HG02885 (cell line): ENCODE measurements at regions not wholly inside any gene's neighbourhood (a gene's known extent, or its start where the extent isn't known, plus 50 kb on each side); places are given as distances from the start of the nearest gene placed in this dataset.

ENCODE experiments used
- ATAC-seq: cut with Tn5 transposase; IDR thresholded peaks from one replicate; pipeline ENCODE4 v1.9.1; 2021; ENCODE audit warnings: mild to moderate bottlenecking; ENCODE audit not compliant: unreplicated experiment, poor library complexity

GRCh38 chr2:199707593-199708185 lies 143.3 kb downstream of the FTCDNL1 start:
- no peak for ATAC-seq

DNA sequence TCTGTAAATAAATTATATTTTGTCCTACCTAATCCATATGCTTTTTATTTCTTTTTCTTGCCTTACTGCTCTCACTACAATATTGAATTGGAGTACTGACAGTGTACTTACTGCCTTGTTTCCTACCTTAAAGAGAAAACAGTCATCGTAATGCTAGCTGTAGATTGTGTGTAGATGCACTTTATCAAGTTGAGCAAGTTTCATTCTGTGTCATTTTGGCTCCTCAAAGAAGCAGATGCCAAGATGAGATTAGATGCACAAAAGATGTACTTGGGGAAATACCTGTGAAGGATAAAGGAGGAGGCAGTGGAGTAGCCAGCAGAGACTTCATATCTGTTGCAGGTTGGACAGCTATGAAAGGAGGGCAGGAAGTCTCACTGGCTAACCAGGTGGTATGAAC lies 145.5 kb downstream of the FTCDNL1 start:
- ATAC-seq: no peak

- peak; percentile 69 for ATAC-seq
Measured at GRCh38 chr2:199704358-199705238, 146.4 kb downstream of the FTCDNL1 start.

GRCh38 chr2:199703199-199703598 lies 147.8 kb downstream of the FTCDNL1 start:
- no peak for ATAC-seq

DNA sequence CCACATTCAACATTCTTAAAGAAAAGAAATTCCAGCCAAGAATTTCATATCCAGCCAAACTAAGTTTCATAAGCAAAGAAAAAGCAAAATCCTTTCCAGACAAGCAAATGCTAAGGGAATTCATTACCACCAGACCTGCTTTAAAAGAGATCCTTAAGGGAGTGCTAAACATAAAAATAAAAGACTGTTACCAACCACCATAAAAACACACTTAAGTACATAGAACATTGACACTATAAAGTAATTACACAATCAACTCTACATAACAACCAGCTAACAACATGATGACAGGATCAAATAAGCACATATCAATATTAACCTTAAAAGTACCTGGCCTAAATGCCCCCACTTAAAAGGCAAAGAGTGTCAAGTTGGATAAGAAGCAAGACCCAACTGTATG lies 153.5 kb downstream of the FTCDNL1 start:
- ATAC-seq: no peak

- no peak for ATAC-seq
Measured at GRCh38 chr2:199696048-199696447, 154.9 kb downstream of the FTCDNL1 start.

- ATAC-seq: no peak
Measured at GRCh38 chr2:199693861-199694260, 157.1 kb downstream of the FTCDNL1 start.

GRCh38 chr2:199692489-199692888 lies 158.5 kb downstream of the FTCDNL1 start:
- no peak for ATAC-seq

GRCh38 chr2:199690225-199690624 lies 160.8 kb downstream of the FTCDNL1 start:
- no peak for ATAC-seq

GRCh38 chr2:199685669-199686068 lies 165.3 kb downstream of the FTCDNL1 start:
- ATAC-seq: no peak

GRCh38 chr2:199684832-199685231 lies 166.2 kb downstream of the FTCDNL1 start:
- no peak for ATAC-seq

GRCh38 chr2:199684168-199684567 lies 166.8 kb downstream of the FTCDNL1 start:
- ATAC-seq: no peak

DNA sequence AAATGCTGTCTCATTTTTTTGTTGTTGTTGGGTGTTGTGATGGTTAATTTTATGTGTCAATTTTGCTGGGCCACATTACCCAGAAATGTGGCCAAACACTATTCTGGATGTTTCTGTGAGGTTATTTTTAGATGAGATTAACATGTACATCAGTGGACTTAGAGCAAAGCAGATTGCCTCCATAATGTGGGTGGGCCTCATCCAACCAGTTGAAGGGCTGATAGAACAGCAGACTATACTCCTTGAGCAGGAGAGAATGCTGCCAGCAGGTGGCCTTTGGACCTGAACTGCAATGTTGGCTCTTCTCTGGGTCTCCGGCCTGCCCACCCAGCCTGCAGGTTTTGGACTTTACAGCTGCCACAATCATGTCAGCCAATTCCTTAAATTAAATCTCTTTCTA lies 169.0 kb downstream of the FTCDNL1 start:
- ATAC-seq: no peak

DNA sequence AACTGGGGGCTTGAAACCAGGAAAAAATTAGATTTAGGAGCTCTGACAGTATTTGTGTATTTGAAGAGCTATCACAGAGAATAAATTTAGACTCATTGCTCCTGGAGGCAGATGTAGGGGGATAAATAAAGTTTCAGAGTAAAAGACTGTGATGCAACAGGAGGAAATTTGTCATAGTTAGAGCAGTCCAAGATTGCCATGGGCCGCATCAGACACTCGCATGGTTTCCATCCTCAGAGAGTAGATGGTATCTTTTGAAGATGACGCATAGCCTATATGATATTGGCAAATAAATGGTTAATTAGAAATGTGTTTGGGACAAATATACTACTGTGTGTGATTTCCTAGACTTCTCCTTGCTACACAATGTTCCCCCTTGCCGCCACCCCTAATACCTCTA lies 170.5 kb downstream of the FTCDNL1 start:
- ATAC-seq: no peak

- no peak for ATAC-seq
Measured at GRCh38 chr2:199679883-199680282, 171.1 kb downstream of the FTCDNL1 start.

DNA sequence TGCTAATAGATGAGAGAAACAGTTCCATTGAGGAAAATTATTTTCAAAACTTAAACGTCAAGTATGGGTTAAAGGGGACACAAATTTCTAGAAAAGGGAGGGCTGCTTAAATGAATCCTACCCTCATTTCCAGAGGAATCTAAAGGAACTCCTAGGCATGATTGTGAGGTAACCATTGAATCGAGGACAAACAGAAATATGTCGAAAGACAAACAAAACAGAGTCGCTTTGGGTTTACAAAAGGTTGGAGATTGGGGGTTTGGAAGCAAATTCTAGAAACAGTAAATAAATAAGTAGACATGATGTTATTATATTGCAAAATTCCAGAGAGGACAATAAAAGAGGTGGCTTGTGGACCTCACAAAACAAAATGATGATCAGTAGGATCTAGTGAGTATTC lies 173.1 kb downstream of the FTCDNL1 start:
- no peak for ATAC-seq

GRCh38 chr2:199668645-199669044 lies 182.3 kb downstream of the FTCDNL1 start:
- no peak for ATAC-seq

GRCh38 chr2:199663157-199663556 lies 187.8 kb downstream of the FTCDNL1 start:
- peak; percentile 58 for ATAC-seq

GRCh38 chr2:199662255-199662654 lies 188.7 kb downstream of the FTCDNL1 start:
- no peak for ATAC-seq

- no peak for ATAC-seq
Measured at GRCh38 chr2:199660167-199660566, 190.8 kb downstream of the FTCDNL1 start.

DNA sequence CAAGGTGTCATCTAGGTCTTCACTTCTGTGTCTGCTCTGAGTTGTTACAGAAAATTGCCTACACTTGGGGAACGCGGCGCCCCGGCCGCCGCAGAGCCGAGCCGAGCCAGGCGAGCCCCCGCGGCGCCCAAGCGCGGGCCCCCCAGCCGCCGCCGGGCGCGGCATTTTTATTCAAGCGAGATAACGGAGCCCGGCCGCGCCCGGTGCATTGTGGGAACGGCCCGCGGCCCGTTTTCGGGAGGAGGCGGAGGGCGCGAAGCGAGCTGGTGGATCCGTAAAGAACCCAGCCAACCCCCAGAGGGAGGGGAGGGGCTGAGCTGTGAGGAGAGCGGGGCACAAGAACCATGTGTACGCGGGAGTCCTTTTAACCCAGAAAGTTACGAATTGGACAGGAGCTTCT lies 191.8 kb downstream of the FTCDNL1 start:
- no peak for ATAC-seq

DNA sequence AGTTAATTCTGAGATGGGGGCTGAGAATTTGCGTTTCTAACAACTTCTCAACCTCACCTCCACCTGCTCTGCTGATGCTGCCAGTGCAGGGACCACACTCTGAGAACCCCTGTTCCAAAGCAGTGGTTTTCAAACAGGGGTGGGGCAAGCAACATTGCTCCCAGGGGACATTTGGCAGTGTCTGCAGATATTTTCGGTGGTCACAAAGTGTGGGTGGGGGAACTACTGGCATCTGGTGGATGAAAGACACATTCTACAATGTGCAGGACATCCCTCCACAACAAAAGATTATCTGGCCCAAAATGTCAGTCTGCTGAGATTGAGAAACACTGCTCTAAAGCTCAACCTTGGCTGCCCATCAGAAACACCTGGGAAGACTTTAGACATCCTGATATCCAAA lies 188.7 kb upstream of the SATB2 start:
- ATAC-seq: peak; percentile 93
